ENCODE measurements at regions not wholly inside any gene's neighbourhood (a gene's known extent, or its start where the extent isn't known, plus 50 kb on each side); places are given as distances from the start of the nearest gene placed in this dataset.

- H3K4me3 ChIP-seq (ENCODE audit: low read depth, low read length, poor library complexity, severe bottlenecking): no peak overlapping the region
- BruUV-seq (replicated peaks): no TSS peak
- no peak for DNase-seq (ENCODE audit: low spot score)
- TF ChIP-seq CTCF (conservative IDR thresholded peaks at IDR 0.05; ENCODE audit: low read length): no peak
- no peak for TF ChIP-seq EZH2phosphoT487 (IDR thresholded peaks at IDR 0.05; ENCODE audit: borderline replicate concordance, low read depth, low read length)
- H4K20me1 ChIP-seq (ENCODE audit: insufficient read depth, low read length): no peaks in the 10 kb centered on the region
- no peaks in the 10 kb centered on the region for H3K79me2 ChIP-seq (ENCODE audit: insufficient read depth, low read depth, low read length)
- H3K4me2 ChIP-seq (ENCODE audit: low read length): no peak overlapping the region
- H3K36me3 ChIP-seq (ENCODE audit: insufficient read depth, low read length): no peaks in the 10 kb centered on the region
- H3K27ac ChIP-seq (ENCODE audit: low read depth, low read length, poor library complexity, severe bottlenecking): no peak overlapping the region
- CTCF ChIA-PET (ENCODE audit: unreplicated experiment): no interaction called here
- H3K9me2 ChIP-seq (ENCODE audit: insufficient read depth, low read length): no peaks in the 10 kb centered on the region
- H3K4me1 ChIP-seq (ENCODE audit: insufficient read depth, low read length, poor library complexity, severe bottlenecking): no peaks in the 10 kb centered on the region
- intact Hi-C loops (cut with micrococcal nuclease; ENCODE audit: unreplicated experiment): no loop called here
- POLR2A ChIA-PET: no interaction called here
- no peak overlapping the region for H2AFZ ChIP-seq (ENCODE audit: low read length)
- H3K9me3 ChIP-seq (ENCODE audit: low read length): no peaks in the 10 kb centered on the region
These were observed 310.6 kb downstream of the SEMA3D start for GRCh38 chr7:84876061-84876821.

- Histone ChIP-seq H3K9me3 (ENCODE audit: low read length) (no peaks in the 10 kb centered on the region), H3K27ac (ENCODE audit: low read depth, low read length, poor library complexity, severe bottlenecking) (no peak overlapping the region), H3K4me1 (ENCODE audit: insufficient read depth, low read length, poor library complexity, severe bottlenecking) (no peaks in the 10 kb centered on the region), H3K4me3 (ENCODE audit: low read depth, low read length, poor library complexity, severe bottlenecking) (no peak overlapping the region), H3K79me2 (ENCODE audit: insufficient read depth, low read depth, low read length) (no peaks in the 10 kb centered on the region), H2AFZ (ENCODE audit: low read length) (no peak overlapping the region), H3K4me2 (ENCODE audit: low read length) (no peak overlapping the region), H4K20me1 (ENCODE audit: insufficient read depth, low read length) (no peaks in the 10 kb centered on the region), H3K9me2 (ENCODE audit: insufficient read depth, low read length) (no peaks in the 10 kb centered on the region), H3K36me3 (ENCODE audit: insufficient read depth, low read length) (no peaks in the 10 kb centered on the region)
- no peak for TF ChIP-seq EZH2phosphoT487 (IDR thresholded peaks at IDR 0.05; ENCODE audit: borderline replicate concordance, low read depth, low read length)
- TF ChIP-seq CTCF (conservative IDR thresholded peaks at IDR 0.05; ENCODE audit: low read length): no peak
- intact Hi-C loops (cut with micrococcal nuclease; ENCODE audit: unreplicated experiment): no loop called here
- no peak for DNase-seq (ENCODE audit: low spot score)
- POLR2A ChIA-PET: interaction anchor here (0.5 kb wide), 1 partner anchor 762 kb away, joined by 3 read pairs; no protein-coding TSS in a partner anchor
- BruUV-seq (replicated peaks): no TSS peak
- CTCF ChIA-PET (ENCODE audit: unreplicated experiment): no interaction called here
These were observed 321.3 kb downstream of the SEMA3D start for GRCh38 chr7:84865560-84865959.

- intact Hi-C loops (cut with micrococcal nuclease; ENCODE audit: unreplicated experiment): no loop called here
- Histone ChIP-seq H3K9me2 (ENCODE audit: insufficient read depth, low read length) (no peaks in the 10 kb centered on the region), H3K79me2 (ENCODE audit: insufficient read depth, low read depth, low read length) (no peaks in the 10 kb centered on the region), H3K36me3 (ENCODE audit: insufficient read depth, low read length) (no peaks in the 10 kb centered on the region), H3K9me3 (ENCODE audit: low read length) (no peaks in the 10 kb centered on the region), H3K4me1 (ENCODE audit: insufficient read depth, low read length, poor library complexity, severe bottlenecking) (no peaks in the 10 kb centered on the region), H3K27ac (ENCODE audit: low read depth, low read length, poor library complexity, severe bottlenecking) (no peak overlapping the region), H4K20me1 (ENCODE audit: insufficient read depth, low read length) (no peaks in the 10 kb centered on the region), H3K4me3 (ENCODE audit: low read depth, low read length, poor library complexity, severe bottlenecking) (no peak overlapping the region), H2AFZ (ENCODE audit: low read length) (no peak overlapping the region), H3K4me2 (ENCODE audit: low read length) (no peak overlapping the region)
- ChIA-PET CTCF (ENCODE audit: unreplicated experiment) (interaction anchor here (0.6 kb wide), 1 partner anchor 124 kb away, joined by 3 read pairs; no protein-coding TSS in a partner anchor), POLR2A (no interaction called here)
- TF ChIP-seq EZH2phosphoT487 (IDR thresholded peaks at IDR 0.05; ENCODE audit: borderline replicate concordance, low read depth, low read length) (no peak), CTCF (conservative IDR thresholded peaks at IDR 0.05; ENCODE audit: low read length) (no peak)
- no peak for DNase-seq (ENCODE audit: low spot score)
- no TSS peak for BruUV-seq (replicated peaks)
These were observed 329.5 kb downstream of the SEMA3D start for GRCh38 chr7:84857336-84857735.
